HG03432 (cell line): ENCODE measurements at regions not wholly inside any gene's neighbourhood (a gene's known extent, or its start where the extent isn't known, plus 50 kb on each side); places are given as distances from the start of the nearest gene placed in this dataset.
"Not testable (repeated sequence)": the region's sequence is repeated elsewhere in the genome, so short reads cannot be mapped to it uniquely, and the experiment has no call there.

Experiments used
- ATAC-seq: cut with Tn5 transposase; IDR thresholded peaks from one replicate; pipeline ENCODE4 v1.9.1; 2021; ENCODE audit warnings: mild to moderate bottlenecking, moderate library complexity; ENCODE audit not compliant: unreplicated experiment

DNA sequence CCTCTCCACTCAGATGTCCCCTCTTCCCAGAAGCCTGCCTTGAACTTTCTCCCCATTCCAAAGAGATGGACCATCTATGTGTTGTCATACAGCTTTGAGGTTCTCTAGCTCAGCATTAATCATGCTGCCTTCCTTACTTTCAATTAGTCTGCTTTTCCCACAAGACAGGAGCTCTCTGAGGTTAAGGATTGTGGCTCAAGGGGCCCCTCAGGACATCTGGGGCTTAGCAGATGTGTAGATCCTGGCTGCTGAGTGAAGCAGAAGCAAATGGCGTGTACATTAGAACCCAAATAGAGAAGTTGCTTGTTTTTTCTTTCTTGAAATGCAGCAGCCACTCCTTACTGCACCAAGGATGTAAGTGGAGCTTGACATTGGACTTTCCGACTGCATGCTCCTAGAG lies 330.5 kb upstream of the TNRC6C start:
- no peak for ATAC-seq

DNA sequence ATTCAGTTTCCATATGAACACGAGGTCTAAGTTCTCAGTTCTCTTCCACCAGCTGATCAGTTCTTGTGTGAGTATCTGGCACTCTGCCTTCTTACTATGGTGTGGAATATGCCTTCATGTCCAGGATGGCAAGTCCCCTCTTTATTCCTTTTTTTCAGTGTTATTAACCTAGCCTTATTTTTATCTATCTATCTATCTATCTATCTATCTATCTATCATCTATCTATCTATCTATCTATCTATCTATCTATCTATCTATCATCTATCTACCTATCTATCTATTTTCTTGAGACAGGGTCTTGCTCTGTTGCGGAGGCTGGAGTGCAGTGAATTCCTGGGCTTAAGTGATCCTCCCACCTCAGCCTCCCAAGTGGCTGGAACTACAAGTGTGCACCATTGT lies 329.2 kb upstream of the TNRC6C start:
- not testable (repeated sequence) for ATAC-seq

GRCh38 chr17:77631307-77631706 lies 327.2 kb upstream of the TNRC6C start:
- ATAC-seq: no peak

DNA sequence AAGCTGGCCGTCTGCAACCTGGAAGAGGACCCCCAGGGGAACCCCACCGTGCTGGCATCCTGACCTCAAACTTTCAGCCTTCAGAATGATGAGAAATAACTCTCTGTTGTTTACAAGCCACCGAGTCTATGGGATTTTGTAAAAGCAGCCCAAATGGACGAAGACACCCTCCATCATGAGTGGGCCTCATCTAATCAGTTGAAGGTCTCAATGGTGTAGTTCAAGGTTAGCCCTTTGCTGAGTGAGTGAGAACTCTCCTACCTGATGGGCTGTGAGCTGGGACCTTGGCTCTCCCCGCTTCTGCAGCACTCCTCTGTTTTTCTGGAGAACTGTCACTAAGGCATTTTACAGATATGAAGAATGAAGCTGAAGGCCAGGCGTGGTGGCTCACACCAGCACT lies 325.9 kb upstream of the TNRC6C start:
- ATAC-seq: no peak

DNA sequence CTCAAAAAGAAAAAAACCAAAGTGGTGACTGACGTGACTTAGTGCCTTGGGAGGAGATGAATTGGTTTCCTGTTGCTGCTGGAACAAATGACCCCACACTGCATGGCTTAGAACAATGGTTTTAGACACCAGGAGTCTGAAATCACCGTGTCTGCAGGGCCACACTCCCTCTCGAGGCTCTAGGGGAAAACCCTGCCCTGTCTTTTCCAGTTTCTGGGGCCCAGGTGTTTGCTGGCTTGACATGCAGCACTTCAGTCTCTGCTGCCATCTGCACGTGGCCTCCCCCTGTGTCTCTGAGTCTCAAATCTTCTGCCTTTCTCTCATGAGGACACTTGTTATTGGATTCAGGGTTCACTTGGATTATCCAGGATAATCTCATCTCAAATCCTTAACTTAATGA lies 323.8 kb upstream of the TNRC6C start:
- no peak for ATAC-seq

GRCh38 chr17:77635176-77635575 lies 323.3 kb upstream of the TNRC6C start:
- ATAC-seq: no peak

- not testable (repeated sequence) for ATAC-seq
Observed at GRCh38 chr17:77635785-77636184, 322.7 kb upstream of the TNRC6C start.

GRCh38 chr17:77636835-77637817 lies 321.4 kb upstream of the TNRC6C start:
- ATAC-seq: no peak

- no peak for ATAC-seq
Observed at GRCh38 chr17:77637818-77638575, 320.5 kb upstream of the TNRC6C start.

DNA sequence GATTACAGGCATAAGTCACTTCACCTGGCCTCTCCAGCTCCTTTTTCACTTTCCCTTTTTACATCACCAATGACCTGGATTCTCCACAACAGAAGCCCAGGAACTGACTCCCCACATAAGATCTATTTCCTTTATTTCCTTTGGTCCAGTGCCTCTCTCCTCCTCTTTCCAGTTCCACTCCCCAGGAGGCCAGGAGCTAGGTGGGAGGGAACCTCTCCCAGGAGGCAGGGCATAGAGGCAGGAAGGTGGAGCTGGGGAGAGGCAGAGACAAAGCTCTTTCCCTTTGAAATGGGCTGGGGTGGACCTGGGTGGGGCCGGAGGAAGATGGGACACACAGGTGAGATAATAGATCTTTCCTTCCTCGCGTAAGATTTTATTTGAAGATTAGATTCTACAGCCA lies 318.3 kb upstream of the TNRC6C start:
- no peak for ATAC-seq

DNA sequence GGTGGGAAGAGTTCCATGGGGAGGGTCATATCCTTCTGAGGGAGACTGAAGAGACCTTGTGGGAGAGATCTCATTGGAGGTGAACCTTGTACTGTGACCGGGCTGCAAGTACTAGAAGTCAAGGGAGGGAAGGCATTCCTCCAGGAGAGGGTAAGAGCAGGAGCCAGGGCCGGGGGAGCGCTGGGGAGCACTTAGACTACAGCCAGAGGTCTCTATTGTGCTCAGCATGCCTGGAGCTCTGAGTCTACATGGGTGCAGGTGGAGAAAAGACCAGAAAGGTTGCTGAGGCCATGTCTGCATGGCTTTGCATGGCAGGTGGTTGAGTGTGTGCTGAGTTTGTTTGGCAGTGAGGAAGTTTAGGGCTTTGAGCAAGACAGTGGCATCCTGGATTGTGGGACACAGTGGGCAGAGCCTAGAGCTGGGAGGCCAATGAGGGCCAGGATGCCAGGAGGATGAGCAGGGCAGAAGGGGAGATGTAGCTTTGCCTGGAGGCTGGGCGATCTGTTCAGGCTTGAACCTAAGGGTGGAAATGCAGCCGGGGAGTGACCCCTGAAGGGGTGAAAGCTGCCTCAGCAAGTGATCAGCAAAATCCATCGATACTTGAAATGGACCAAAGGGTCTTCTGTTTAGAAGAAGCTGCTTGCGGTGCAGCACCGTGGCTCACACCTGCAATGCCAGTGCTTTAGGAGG lies 317.4 kb upstream of the TNRC6C start:
- ATAC-seq: no peak

GRCh38 chr17:77641718-77642117 lies 316.8 kb upstream of the TNRC6C start:
- no peak for ATAC-seq

DNA sequence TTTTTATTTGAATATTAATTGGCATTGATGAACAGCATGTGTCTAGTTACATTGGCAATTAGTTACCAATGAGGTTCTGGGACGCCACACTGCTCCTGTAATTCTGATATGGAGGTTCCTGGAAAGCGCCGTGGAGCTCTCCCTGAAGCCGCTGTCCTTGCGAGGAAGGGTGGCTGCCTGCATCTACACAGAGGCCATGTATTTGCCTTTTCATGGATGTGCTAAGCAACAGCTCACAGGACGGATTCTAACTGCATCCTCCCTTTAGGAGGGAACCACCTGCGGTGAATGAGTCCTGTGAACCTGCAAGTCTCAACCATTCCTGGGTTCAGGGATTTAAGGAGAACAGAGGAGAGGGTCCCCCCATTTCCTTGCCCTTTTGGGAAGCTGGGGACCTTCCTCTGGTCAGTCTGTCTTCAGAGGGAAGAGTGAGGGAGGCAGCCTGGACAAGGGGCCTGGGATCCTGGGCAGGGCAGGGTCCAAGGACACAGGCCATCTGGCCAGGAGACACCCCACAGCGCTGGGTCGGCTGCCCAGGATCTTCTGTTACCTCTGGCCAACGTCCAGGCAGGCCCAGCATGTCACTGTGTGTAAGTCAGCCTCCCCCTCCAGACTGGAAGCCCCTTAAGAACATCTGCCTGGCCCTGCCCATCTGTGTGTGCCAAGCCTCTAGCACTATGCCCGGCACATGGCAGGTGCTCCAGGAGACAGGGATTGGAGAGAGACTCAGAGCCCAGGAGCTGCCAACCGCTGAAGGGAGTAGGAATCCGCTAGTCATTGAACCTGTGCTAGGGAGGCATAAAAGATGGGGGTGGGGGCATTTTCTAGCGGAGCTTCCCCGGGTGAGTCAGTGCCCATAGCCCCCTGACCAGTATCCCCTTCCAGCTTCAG lies 314.1 kb upstream of the TNRC6C start:
- ATAC-seq: no peak

DNA sequence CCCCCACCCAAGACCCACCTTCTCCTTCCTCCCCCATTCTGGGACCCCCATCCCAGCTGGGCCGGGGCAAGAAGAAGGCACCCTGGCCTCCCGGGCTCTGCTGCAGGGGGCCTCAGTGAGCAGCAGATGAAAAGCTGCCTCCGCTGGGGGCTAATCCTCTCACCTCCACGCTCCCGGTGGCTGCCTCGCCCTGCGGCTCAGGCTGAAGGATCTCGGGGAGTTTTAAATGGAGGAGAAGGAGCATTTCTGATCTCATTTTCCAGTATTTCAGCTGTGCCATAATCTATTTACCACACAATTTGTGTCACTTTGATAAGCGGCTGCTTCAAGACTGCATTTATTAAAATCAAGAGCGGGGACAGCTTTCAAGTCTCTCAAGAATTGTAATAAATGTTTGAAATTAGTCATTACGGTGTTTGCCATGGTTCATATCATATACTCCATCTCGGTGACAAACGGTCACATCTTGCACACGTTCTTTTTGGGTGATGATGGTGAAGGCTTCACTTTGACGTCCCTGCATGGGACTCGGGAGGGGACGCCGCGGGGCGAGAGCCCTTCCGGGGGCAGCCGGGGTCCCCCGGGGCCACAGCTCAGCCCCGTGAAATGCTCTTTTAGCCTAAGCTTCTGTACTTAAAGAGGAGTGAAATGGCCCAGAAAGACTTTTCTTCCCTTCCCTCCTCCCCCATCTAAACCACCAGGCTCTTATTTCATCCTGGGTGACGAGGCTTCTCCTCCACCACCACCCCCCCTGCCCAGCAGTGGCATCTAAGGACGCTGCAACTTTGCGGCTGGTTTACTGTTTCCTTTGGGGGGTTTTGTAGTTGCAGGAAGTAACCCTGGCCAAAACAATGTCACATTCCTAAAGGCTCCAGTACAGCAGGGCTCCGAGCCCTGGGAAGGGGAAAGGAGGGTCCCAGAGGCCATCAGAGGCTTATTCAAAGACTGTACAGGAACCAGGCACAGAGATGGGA lies 313.1 kb upstream of the TNRC6C start:
- no peak for ATAC-seq

GRCh38 chr17:77646046-77646430 lies 312.5 kb upstream of the TNRC6C start:
- no peak for ATAC-seq

GRCh38 chr17:77647531-77647930 lies 311.0 kb upstream of the TNRC6C start:
- ATAC-seq: no peak

GRCh38 chr17:77649717-77650211 lies 308.7 kb upstream of the TNRC6C start:
- ATAC-seq: no peak

- no peak for ATAC-seq
Observed at GRCh38 chr17:77651988-77652387, 306.5 kb upstream of the TNRC6C start.

DNA sequence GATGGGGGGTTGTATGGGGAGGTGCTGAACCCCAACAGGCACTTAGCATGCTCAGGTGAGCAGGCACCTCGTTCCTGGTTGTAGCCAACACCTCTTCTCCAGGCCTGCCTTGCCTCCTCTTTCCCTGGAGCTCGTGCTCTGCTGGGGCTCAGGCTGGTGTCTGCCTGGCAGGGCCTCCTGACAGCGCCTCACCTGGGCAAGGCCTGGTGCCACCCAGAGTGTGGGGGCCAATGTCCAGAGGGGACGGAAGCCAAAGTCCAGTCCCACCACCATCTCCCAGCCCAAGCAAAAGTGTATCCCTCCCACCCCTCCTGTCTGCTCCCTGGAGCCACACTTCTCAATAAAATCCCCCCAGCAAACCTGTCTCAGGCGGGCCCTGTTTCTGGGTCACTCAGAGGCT lies 304.2 kb upstream of the TNRC6C start:
- ATAC-seq: no peak
